NCI-H1436 treated with DMSO at 0.1 percent for 48 hours (cell line): ENCODE measurements at regions not wholly inside any gene's neighbourhood (a gene's known extent, or its start where the extent isn't known, plus 50 kb on each side); places are given as distances from the start of the nearest gene placed in this dataset.
"Not testable (repeated sequence)": the region's sequence is repeated elsewhere in the genome, so short reads cannot be mapped to it uniquely, and the experiment has no call there.

Source experiments
- DNase-seq: peaks from one replicate; lab custom pipeline; 2025; lab: John Stamatoyannopoulos, UW

DNA sequence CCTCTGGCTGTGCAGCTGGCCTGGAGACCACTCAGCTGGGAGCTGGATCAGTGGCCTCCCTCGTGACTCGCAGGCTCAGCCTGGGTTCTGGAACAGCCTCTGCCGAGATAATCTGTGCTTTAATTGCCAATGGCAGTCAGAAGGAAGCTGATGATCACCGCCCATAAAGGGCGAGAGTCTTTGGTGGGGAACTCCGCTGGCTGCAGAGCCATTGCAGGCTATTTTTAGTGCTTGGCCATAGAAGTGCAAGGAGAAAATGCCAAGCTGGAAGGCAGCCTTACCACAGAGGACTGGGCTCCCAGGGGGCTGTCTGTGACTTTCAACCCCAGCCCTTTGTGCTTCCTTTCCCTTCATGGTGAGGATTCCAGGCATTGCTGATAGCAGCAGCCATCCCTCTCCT is 62.2 kb upstream of the TENM4 start:
- no peak for DNase-seq

DNA sequence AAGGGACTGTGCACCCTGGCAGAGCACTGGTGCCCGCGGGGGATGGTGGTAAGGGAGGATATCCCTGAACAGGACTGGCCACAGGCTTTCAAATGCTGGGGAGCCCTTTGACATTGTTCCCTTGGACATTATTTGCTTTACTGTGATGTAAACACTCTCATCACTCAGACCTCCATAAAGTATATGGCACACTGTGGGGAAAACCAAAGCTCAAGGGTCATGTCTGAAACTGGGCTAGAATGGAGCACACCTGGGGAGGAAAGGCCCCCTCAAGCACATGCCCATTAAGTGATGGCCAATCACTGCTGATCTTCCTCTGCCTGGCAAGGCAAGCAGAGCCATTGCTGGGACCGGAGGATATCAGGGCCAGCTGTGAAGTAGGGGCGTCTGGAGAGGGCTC is 60.9 kb upstream of the TENM4 start:
- no peak for DNase-seq

DNA sequence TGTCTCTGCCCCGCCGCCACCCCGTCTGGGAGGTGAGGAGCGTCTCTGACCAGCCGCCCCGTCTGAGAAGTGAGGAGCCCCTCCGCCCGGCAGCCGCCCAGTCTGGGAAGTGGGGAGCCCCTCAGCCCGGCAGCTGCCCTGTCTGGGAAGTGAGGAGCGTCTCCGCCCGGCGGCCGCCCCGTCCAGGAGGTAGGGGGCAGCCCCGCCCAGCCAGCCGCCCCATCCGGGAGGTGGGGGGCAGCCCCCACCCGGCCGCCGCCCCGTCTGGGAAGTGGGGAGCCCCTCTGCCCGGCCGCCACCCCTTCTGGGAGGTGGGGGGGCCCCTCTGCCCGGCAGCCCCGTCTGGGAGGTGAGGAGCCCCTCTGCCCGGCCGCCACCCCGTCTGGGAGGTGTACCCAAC is 59.1 kb upstream of the TENM4 start:
- not testable (repeated sequence) for DNase-seq

DNA sequence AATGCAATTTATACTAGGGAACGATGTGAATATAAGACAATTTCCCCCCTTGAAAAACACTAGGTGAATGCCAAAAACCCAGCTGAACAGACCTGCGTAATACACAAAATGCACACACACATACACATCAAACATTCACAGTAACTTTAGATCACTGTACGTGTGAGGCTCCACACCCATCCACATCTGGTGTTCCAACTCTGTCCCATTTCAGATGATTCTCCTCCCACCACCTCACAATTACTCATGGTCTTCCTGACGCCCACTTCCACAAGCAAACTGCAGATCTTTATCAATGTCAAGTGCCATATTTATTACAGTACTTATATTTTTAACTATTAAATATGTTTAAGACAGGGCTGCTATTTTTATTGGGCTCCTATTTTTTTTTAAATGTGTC is 57.8 kb upstream of the TENM4 start:
- no peak for DNase-seq

DNA sequence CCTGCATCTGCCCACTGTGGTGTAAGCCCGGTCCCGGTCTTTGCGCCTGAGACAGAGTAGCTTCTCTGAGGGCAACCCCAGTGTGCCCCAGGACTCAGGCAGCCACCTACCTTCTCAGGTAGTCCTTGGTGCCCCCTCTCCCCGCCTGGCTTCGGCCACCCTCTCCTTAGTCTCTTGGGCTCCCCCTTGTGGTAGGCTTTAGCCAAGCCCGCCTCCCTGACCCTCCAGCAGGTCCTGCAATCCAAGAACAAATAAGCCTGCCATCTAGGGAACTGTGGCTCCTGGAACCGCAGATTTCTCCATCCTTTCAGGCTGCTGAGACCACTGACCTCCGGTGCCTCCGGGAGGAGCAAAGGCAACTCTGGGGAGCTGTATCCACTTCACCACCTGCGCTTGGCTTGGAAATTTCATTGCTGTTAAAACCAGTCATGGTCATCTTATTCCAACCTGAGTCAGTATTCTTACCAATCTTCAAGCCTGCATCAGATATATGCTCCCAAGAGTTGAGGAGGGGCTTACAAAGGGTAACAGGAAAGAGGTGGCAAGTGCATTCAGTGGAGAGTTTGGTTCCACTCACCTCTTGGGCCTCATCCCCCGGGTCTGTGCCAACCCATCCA is 52.8 kb upstream of the TENM4 start:
- peak; percentile 4 for DNase-seq

DNA sequence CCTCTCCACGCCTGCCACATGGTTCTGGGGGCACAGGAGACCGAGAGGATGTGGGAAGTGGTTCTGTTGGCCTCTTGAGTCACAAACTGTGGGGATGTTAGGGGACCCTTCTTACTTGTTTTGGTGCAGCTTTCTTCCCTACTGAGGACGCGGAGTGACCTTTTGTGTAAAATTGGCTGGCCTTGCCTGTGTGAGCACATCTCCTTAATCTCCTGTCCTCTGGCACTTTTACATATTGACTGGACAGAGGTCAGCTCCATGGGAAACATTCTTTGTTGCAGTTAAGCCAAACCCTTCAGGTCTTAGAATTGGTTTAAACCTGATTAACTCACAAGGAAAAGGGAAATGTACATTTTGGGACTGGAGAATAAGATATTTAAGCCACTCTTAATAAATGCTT is 51.2 kb upstream of the TENM4 start:
- no peak for DNase-seq
